HEK293 (cell line): ENCODE measurements at regions not wholly inside any gene's neighbourhood (a gene's known extent, or its start where the extent isn't known, plus 50 kb on each side); places are given as distances from the start of the nearest gene placed in this dataset.

Experiments used
- CTCF ChIA-PET: fragments of 350-600 bp; formaldehyde crosslinking; extraction: SDS; loops from one replicate; lab custom pipeline; 2021; ENCODE audit warnings: antibody characterized with exemption; lab: Yijun Ruan, JAX
- POLR2A ChIA-PET: fragments of 300-600 bp; formaldehyde crosslinking; extraction: SDS; loops from one replicate; lab custom pipeline; 2020; ENCODE audit warnings: antibody characterized with exemption, inconsistent platforms; lab: Yijun Ruan, JAX
- H3K27ac ChIP-seq: fragments of 200-500 bp; sonication (Bioruptor generic); 2 replicates; pipeline ENCODE4 v1.5.1; 2014; ENCODE audit warnings: low read depth, low read length, control low read depth, inconsistent platforms; ENCODE audit errors: extremely low read depth
- H3K36me3 ChIP-seq, 2 experiments: fragments of 200-500 bp in 1 of 2; sonication (Bioruptor generic) in 1 of 2; 1 replicate in 1 of 2; 2 replicates in 1 of 2; pipeline ENCODE4 v1.5.1; 2014 to 2017; ENCODE audit warnings: inconsistent platforms in 2 of 2, low read length in 2 of 2; ENCODE audit not compliant: control insufficient read depth in 2 of 2, insufficient read depth in 1 of 2
- H3K4me1 ChIP-seq: fragments of 200-500 bp; sonication (Bioruptor generic); 2 replicates; pipeline ENCODE4 v1.5.1; 2014; ENCODE audit warnings: mild to moderate bottlenecking, low read length, inconsistent platforms; ENCODE audit not compliant: control insufficient read depth, insufficient read depth
- H3K4me3 ChIP-seq: 2 replicates; pipeline ENCODE4 v1.5.1; 2011; ENCODE audit warnings: low read depth, mild to moderate bottlenecking, control low read depth, low read length, moderate library complexity
- H3K9me3 ChIP-seq: fragments of 200-500 bp; sonication (Bioruptor generic); 2 replicates; pipeline ENCODE4 v1.5.1; 2014; ENCODE audit warnings: low read depth, low read length, inconsistent platforms; ENCODE audit not compliant: control insufficient read depth, insufficient read depth
- BCL11A ChIP-seq: fragments of 450-650 bp; formaldehyde crosslinking; IDR thresholded peaks from 2 replicates; pipeline ENCODE4 v1.5.1; 2016; ENCODE audit warnings: low read depth, missing biosample characterization, missing genetic modification characterization
- BCL11B ChIP-seq: fragments of 450-650 bp; formaldehyde crosslinking; IDR thresholded peaks from 2 replicates; pipeline ENCODE4 v1.5.1; 2016; ENCODE audit warnings: low read depth, missing biosample characterization, missing genetic modification characterization
- IKZF3 ChIP-seq: fragments of 450-650 bp; IDR thresholded peaks from 2 replicates; pipeline ENCODE4 v1.5.0; 2018; ENCODE audit warnings: missing biosample characterization, mild to moderate bottlenecking, missing genetic modification characterization, moderate library complexity
- MZF1 ChIP-seq: fragments of 450-650 bp; formaldehyde crosslinking; IDR thresholded peaks from 2 replicates; pipeline ENCODE4 v1.5.1; 2017; ENCODE audit warnings: missing biosample characterization, missing genetic modification characterization, borderline replicate concordance
- PRDM10 ChIP-seq: fragments of 450-650 bp; formaldehyde crosslinking; IDR thresholded peaks from 2 replicates; pipeline ENCODE4 v1.5.1; 2016; ENCODE audit warnings: missing biosample characterization, missing genetic modification characterization
- SP2 ChIP-seq: fragments of 450-650 bp; formaldehyde crosslinking; IDR thresholded peaks from 2 replicates; pipeline ENCODE4 v1.5.1; 2016; ENCODE audit warnings: missing biosample characterization, missing genetic modification characterization
- SP3 ChIP-seq: fragments of 450-650 bp; formaldehyde crosslinking; IDR thresholded peaks from 2 replicates; pipeline ENCODE4 v1.5.1; 2016; ENCODE audit warnings: missing biosample characterization, missing genetic modification characterization
- ZFHX2 ChIP-seq: fragments of 450-650 bp; formaldehyde crosslinking; conservative IDR thresholded peaks from 2 replicates; pipeline ENCODE4 v1.5.1; 2016; ENCODE audit warnings: missing biosample characterization, missing genetic modification characterization
- ZFP37 ChIP-seq: fragments of 450-650 bp; formaldehyde crosslinking; IDR thresholded peaks from 2 replicates; pipeline ENCODE4 v1.5.1; 2016; ENCODE audit warnings: missing biosample characterization, missing genetic modification characterization
- ZNF133 ChIP-seq: fragments of 450-650 bp; formaldehyde crosslinking; IDR thresholded peaks from 2 replicates; pipeline ENCODE4 v1.5.1; 2016; ENCODE audit warnings: missing biosample characterization, missing genetic modification characterization
- ZNF140 ChIP-seq: fragments of 450-650 bp; formaldehyde crosslinking; IDR thresholded peaks from 2 replicates; pipeline ENCODE4 v1.5.1; 2016; ENCODE audit warnings: missing biosample characterization, missing genetic modification characterization
- ZNF248 ChIP-seq: fragments of 450-650 bp; formaldehyde crosslinking; IDR thresholded peaks from 2 replicates; pipeline ENCODE4 v1.5.1; 2017; ENCODE audit warnings: missing biosample characterization, missing genetic modification characterization
- ZNF404 ChIP-seq: fragments of 450-650 bp; formaldehyde crosslinking; IDR thresholded peaks from 2 replicates; pipeline ENCODE4 v1.5.1; 2017; ENCODE audit warnings: missing biosample characterization, missing genetic modification characterization
- ZNF501 ChIP-seq: fragments of 450-650 bp; formaldehyde crosslinking; IDR thresholded peaks from 2 replicates; pipeline ENCODE4 v1.5.1; 2016; ENCODE audit warnings: missing biosample characterization, missing genetic modification characterization
- ZNF585B ChIP-seq: fragments of 450-650 bp; formaldehyde crosslinking; IDR thresholded peaks from 2 replicates; pipeline ENCODE4 v1.5.1; 2016; ENCODE audit warnings: missing biosample characterization, missing genetic modification characterization
- ZNF626 ChIP-seq: fragments of 450-650 bp; sonication (Bioruptor Pico); formaldehyde crosslinking; IDR thresholded peaks from 2 replicates; pipeline ENCODE4 v1.5.1; 2018; ENCODE audit warnings: missing biosample characterization, missing genetic modification characterization, inconsistent platforms
- ZNF76 ChIP-seq: fragments of 450-650 bp; formaldehyde crosslinking; IDR thresholded peaks from 2 replicates; pipeline ENCODE4; 2016; ENCODE audit warnings: low read depth, missing biosample characterization, missing genetic modification characterization, borderline replicate concordance
- ZNF837 ChIP-seq: fragments of 450-650 bp; formaldehyde crosslinking; IDR thresholded peaks from 2 replicates; pipeline ENCODE4 v1.5.1; 2016; ENCODE audit warnings: missing biosample characterization, missing genetic modification characterization
- ZSCAN30 ChIP-seq: fragments of 450-650 bp; IDR thresholded peaks from 2 replicates; pipeline ENCODE4 v1.5.1; 2018; ENCODE audit warnings: missing biosample characterization, mild to moderate bottlenecking, missing genetic modification characterization, moderate library complexity
- TF ChIP-seq, protein P1 (sequence below): fragments of 450-650 bp; formaldehyde crosslinking; IDR thresholded peaks from 2 replicates; pipeline ENCODE4 v1.5.1; 2017; ENCODE audit warnings: missing biosample characterization, mild to moderate bottlenecking, missing genetic modification characterization, moderate library complexity
- TF ChIP-seq, protein P2 (sequence below): fragments of 450-650 bp; formaldehyde crosslinking; IDR thresholded peaks from 2 replicates; pipeline ENCODE4 v1.5.1; 2016; ENCODE audit warnings: missing biosample characterization, missing genetic modification characterization
- TF ChIP-seq, protein P3 (sequence below): fragments of 450-650 bp; formaldehyde crosslinking; IDR thresholded peaks from 2 replicates; pipeline ENCODE4 v1.5.1; 2016; ENCODE audit warnings: missing biosample characterization, missing genetic modification characterization
- TF ChIP-seq, protein P4 (sequence below): fragments of 450-650 bp; formaldehyde crosslinking; IDR thresholded peaks from 2 replicates; pipeline ENCODE4 v1.5.1; 2016; ENCODE audit warnings: missing biosample characterization, missing genetic modification characterization

DNA sequence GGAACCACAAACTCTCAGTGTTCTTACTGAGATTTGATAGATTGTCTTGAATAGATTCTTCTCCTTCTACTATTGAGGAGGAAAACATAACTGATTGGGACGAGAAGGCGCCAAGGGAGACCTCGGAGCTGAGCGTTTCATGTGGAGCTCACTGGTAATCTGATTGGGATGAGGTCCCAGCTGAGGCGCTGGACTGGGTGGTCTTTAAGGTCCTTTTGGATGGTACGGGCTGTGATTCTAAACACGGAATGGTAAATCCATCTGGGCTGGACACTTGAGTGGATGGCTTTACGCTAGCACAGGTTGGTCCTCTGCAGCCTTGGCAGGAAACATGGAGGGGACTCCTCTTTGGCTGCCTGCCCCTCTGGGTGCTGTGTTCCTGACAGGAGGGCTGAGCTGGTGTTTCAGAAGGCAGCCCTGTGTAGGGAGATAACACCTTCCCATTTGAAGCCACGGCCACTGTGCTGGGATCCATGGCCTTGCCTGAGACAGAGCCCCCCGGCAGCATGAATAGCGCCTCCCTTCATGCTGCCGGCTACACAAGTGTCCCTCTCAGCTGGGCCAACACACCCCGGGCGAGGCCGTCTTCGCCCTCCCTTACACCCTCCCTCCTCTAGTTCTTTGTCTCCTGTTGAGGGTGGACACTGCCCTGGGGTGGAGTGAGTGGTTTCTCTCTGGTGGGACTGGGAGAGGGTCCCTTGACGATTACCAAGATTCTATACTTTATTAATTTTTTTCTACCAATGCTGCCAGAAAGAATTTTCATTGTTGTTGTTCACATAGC is 203.2 kb upstream of the SHH start:
- Histone ChIP-seq H3K27ac (no peak overlapping the region), H3K4me1 (no peaks in the 10 kb centered on the region), H3K36me3 (no peaks in the 10 kb centered on the region), H3K4me3 (no peak overlapping the region), H3K9me3 (no peaks in the 10 kb centered on the region)
- CTCF ChIA-PET = no interaction called here
- POLR2A ChIA-PET = no interaction called here
- TF ChIP-seq ZFP37 = no peak
- TF ChIP-seq, protein P1, sequence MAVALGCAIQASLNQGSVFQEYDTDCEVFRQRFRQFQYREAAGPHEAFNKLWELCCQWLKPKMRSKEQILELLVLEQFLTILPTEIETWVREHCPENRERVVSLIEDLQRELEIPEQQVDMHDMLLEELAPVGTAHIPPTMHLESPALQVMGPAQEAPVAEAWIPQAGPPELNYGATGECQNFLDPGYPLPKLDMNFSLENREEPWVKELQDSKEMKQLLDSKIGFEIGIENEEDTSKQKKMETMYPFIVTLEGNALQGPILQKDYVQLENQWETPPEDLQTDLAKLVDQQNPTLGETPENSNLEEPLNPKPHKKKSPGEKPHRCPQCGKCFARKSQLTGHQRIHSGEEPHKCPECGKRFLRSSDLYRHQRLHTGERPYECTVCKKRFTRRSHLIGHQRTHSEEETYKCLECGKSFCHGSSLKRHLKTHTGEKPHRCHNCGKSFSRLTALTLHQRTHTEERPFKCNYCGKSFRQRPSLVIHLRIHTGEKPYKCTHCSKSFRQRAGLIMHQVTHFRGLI (tag by site-specific recombination) = no peak
- no peak for TF ChIP-seq MZF1 (tag by site-specific recombination)
- TF ChIP-seq ZFHX2 = no peak
- no peak for TF ChIP-seq ZNF404 (tag by site-specific recombination)
- no peak for TF ChIP-seq SP3 (tag by site-specific recombination)
- TF ChIP-seq, protein P2, sequence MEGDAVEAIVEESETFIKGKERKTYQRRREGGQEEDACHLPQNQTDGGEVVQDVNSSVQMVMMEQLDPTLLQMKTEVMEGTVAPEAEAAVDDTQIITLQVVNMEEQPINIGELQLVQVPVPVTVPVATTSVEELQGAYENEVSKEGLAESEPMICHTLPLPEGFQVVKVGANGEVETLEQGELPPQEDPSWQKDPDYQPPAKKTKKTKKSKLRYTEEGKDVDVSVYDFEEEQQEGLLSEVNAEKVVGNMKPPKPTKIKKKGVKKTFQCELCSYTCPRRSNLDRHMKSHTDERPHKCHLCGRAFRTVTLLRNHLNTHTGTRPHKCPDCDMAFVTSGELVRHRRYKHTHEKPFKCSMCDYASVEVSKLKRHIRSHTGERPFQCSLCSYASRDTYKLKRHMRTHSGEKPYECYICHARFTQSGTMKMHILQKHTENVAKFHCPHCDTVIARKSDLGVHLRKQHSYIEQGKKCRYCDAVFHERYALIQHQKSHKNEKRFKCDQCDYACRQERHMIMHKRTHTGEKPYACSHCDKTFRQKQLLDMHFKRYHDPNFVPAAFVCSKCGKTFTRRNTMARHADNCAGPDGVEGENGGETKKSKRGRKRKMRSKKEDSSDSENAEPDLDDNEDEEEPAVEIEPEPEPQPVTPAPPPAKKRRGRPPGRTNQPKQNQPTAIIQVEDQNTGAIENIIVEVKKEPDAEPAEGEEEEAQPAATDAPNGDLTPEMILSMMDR (tag by site-specific recombination) = no peak
- TF ChIP-seq SP2 (tag by site-specific recombination) = no peak
- TF ChIP-seq ZSCAN30 (tag by site-specific recombination) = no peak
- TF ChIP-seq ZNF626 (tag by site-specific recombination) = no peak
- TF ChIP-seq ZNF133 (tag by site-specific recombination) = no peak
- TF ChIP-seq PRDM10 (tag by site-specific recombination) = no peak
- TF ChIP-seq ZNF76 = no peak
- TF ChIP-seq, protein P3, sequence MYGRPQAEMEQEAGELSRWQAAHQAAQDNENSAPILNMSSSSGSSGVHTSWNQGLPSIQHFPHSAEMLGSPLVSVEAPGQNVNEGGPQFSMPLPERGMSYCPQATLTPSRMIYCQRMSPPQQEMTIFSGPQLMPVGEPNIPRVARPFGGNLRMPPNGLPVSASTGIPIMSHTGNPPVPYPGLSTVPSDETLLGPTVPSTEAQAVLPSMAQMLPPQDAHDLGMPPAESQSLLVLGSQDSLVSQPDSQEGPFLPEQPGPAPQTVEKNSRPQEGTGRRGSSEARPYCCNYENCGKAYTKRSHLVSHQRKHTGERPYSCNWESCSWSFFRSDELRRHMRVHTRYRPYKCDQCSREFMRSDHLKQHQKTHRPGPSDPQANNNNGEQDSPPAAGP (tag by site-specific recombination) = no peak
- TF ChIP-seq BCL11A (tag by site-specific recombination) = no peak
- no peak for TF ChIP-seq IKZF3 (tag by site-specific recombination)
- no peak for TF ChIP-seq ZNF501
- no peak for TF ChIP-seq BCL11B (tag by site-specific recombination)

DNA sequence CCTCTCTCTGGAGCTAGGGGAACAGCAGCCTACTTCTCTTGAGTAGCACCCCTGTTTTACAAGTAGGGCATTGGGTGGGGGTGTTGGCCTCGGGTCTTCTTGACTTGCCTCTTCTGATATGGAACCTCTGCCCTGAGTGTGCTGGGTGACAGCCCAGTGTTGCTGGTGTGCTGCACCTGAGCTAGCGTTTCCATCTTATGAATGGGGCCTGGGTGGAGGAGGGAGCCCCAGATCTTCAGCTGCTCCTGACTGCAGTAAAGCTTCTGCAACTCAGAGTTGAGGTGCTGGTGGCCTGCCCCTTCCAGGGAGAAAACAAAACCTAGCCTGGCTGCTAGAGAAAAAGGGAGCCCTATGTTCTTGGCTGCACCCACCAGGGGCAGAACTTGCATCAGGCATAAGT is 202.5 kb upstream of the SHH start:
- no peaks in the 10 kb centered on the region for H3K4me1 ChIP-seq
- H3K36me3 ChIP-seq = no peaks in the 10 kb centered on the region
- ChIA-PET CTCF (no interaction called here), POLR2A (no interaction called here)
- no peaks in the 10 kb centered on the region for H3K9me3 ChIP-seq
- no peak overlapping the region for H3K4me3 ChIP-seq
- TF ChIP-seq, protein P4, sequence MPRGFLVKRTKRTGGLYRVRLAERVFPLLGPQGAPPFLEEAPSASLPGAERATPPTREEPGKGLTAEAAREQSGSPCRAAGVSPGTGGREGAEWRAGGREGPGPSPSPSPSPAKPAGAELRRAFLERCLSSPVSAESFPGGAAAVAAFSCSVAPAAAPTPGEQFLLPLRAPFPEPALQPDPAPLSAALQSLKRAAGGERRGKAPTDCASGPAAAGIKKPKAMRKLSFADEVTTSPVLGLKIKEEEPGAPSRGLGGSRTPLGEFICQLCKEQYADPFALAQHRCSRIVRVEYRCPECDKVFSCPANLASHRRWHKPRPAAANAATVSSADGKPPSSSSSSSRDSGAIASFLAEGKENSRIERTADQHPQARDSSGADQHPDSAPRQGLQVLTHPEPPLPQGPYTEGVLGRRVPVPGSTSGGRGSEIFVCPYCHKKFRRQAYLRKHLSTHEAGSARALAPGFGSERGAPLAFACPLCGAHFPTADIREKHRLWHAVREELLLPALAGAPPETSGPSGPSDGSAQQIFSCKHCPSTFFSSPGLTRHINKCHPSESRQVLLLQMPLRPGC = no peak
- TF ChIP-seq, protein P2 (tag by site-specific recombination) = no peak
- TF ChIP-seq ZNF140 (tag by site-specific recombination) = no peak
- no peak for TF ChIP-seq ZNF585B (tag by site-specific recombination)
- TF ChIP-seq ZNF248 (tag by site-specific recombination) = no peak
- TF ChIP-seq ZNF76 = no peak
- TF ChIP-seq ZNF837 (tag by site-specific recombination) = no peak
- no peak overlapping the region for H3K27ac ChIP-seq
